Neutrophil (primary cell): ENCODE measurements at regions not wholly inside any gene's neighbourhood (a gene's known extent, or its start where the extent isn't known, plus 50 kb on each side); places are given as distances from the start of the nearest gene placed in this dataset.
"Not testable (repeated sequence)": the region's sequence is repeated elsewhere in the genome, so short reads cannot be mapped to it uniquely, and the experiment has no call there.

Experiments
- H3K27ac ChIP-seq: fragments of 200-600 bp; sonication (generic); 2 replicates; pipeline ENCODE4 v1.5.1; 2016; ENCODE audit warnings: mild to moderate bottlenecking, moderate library complexity
- H3K27me3 ChIP-seq: fragments of 200-600 bp; sonication (generic); 2 replicates; pipeline ENCODE4 v1.6.0; 2016; ENCODE audit warnings: mild to moderate bottlenecking
- H3K36me3 ChIP-seq: fragments of 200-600 bp; sonication (generic); 2 replicates; pipeline ENCODE4 v1.5.1; 2017
- H3K4me1 ChIP-seq, 2 experiments: fragments of 200-600 bp in 1 of 2; sonication (generic) in 1 of 2; 1 replicate in 1 of 2; 2 replicates in 1 of 2; pipeline versions ENCODE4 v1.5.1 to v1.6.1; 2013 to 2016; ENCODE audit warnings: low read depth in 1 of 2, low read length in 1 of 2, mild to moderate bottlenecking in 1 of 2, moderate library complexity in 1 of 2; ENCODE audit not compliant: control insufficient read depth in 1 of 2, insufficient read depth in 1 of 2
- H3K4me3 ChIP-seq, 2 experiments: fragments of 200-600 bp in 1 of 2; sonication (generic) in 1 of 2; 1 replicate in 1 of 2; 2 replicates in 1 of 2; pipeline ENCODE4 v1.5.1; 2013 to 2016; ENCODE audit warnings: low read depth in 1 of 2, low read length in 1 of 2, mild to moderate bottlenecking in 1 of 2, moderate library complexity in 1 of 2
- H3K9me3 ChIP-seq: fragments of 200-600 bp; sonication (generic); 2 replicates; pipeline ENCODE4 v1.5.1; 2016
- TF ChIP-seq, protein P1 (sequence below): fragments of 200-600 bp; sonication (generic); IDR thresholded peaks from 2 replicates; pipeline ENCODE4 v1.5.1; 2016; ENCODE audit warnings: antibody characterized with exemption

DNA sequence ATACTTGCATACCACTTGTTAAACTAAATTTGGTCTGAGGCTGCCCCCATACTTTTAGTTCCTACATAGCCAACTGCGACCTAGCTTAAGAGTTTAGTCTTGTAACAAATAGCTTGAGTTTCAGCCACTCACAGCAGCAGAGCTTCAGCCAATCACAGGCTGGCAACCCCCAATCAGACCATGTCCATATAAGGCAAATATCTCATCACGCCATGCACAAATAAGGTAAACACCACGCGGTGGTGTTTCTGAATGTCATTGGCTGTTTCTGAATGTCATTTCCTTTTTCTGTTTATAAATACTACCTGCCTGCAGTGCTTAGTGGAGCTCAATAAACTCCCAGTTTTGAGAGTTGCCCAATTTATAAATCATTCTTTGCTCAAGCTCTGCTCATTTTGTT, 143.1 kb upstream of the MAD2L1 start:
- Histone ChIP-seq H3K9me3 (no peaks in the 10 kb centered on the region), H3K36me3 (no peaks in the 10 kb centered on the region), H3K4me3 (no peak overlapping the region), H3K27ac (no peak overlapping the region), H3K27me3 (no peaks in the 10 kb centered on the region), H3K4me1 (no peaks in the 10 kb centered on the region)
- TF ChIP-seq, protein P1, sequence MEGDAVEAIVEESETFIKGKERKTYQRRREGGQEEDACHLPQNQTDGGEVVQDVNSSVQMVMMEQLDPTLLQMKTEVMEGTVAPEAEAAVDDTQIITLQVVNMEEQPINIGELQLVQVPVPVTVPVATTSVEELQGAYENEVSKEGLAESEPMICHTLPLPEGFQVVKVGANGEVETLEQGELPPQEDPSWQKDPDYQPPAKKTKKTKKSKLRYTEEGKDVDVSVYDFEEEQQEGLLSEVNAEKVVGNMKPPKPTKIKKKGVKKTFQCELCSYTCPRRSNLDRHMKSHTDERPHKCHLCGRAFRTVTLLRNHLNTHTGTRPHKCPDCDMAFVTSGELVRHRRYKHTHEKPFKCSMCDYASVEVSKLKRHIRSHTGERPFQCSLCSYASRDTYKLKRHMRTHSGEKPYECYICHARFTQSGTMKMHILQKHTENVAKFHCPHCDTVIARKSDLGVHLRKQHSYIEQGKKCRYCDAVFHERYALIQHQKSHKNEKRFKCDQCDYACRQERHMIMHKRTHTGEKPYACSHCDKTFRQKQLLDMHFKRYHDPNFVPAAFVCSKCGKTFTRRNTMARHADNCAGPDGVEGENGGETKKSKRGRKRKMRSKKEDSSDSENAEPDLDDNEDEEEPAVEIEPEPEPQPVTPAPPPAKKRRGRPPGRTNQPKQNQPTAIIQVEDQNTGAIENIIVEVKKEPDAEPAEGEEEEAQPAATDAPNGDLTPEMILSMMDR, result no peak

DNA sequence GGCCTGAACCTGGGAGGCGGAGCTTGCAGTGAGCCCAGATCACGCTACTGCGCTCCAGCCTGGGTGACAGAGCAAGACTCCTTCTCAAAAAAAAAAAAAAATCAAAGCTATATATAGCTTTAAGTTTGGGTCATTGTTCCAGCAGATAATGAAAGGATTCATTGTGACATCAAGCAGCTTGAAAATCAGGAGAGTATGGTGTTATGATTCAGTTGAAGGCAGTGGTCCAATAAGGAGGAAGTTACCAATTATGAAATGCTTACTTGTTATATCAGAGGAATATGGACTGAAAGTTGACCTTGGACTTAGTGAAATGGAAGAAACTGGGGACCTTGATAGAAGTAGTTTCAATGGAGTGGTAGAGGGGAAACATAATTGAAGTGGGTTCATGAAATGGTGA, 140.4 kb upstream of the MAD2L1 start:
- TF ChIP-seq, protein P1, result no peak
- Histone ChIP-seq H3K36me3 (no peaks in the 10 kb centered on the region), H3K4me1 (peaks cover 0 to 3% of the 10 kb centered on the region in 2 experiments), H3K27ac (no peak overlapping the region), H3K4me3 (no peak overlapping the region), H3K9me3 (no peaks in the 10 kb centered on the region), H3K27me3 (no peaks in the 10 kb centered on the region)

DNA sequence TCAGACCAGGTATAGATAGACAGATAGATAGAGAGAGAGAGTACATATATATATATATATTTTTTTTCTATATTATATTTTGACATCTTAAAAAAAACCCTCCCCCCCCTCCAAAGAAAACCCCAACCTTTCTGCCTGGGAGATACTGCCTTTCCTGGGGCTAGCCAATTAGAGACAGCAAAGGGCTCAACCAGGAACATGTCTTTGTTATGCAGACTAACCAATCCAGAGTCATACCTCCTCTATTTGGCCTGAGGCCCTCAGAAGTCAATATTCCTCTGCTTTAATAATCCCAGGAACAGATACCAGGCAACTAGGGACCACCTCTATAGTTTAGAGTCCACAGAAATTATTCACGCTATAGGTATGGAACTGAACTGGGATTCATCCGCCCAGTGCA, 135.6 kb upstream of the MAD2L1 start:
- Histone ChIP-seq H3K4me3 (no peak overlapping the region), H3K4me1 (peaks cover 0 to 3% of the 10 kb centered on the region in 2 experiments), H3K9me3 (no peaks in the 10 kb centered on the region), H3K27ac (no peak overlapping the region), H3K27me3 (no peaks in the 10 kb centered on the region), H3K36me3 (no peaks in the 10 kb centered on the region)
- TF ChIP-seq, protein P1, result no peak

DNA sequence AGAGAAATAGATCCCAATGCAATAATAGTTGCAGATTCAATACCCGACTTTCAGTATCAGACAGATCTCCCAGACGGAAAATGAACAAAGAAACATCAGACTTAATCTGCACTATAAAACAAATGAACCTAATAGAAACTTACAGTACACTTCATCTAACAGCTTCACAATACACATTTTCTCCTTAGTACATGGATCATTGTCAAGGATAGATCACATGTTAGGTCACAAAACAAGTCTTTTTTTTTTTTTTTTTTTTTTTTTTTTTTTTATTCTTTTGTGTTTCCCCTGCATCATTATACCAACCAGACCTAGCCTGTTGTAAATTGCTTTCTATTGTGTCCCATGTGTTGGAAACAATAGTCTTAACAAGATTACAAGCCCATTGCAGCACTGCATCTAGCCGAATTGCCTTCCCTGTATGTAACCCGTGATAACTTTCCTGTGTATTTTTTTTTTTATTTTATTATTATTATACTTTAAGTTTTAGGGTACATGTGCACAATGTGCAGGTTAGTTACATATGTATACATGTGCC, 134.0 kb upstream of the MAD2L1 start:
- H3K36me3 ChIP-seq, H3K9me3 ChIP-seq, H3K4me3 ChIP-seq, H3K27ac ChIP-seq, H3K27me3 ChIP-seq, H3K4me1 ChIP-seq: not testable (repeated sequence)

DNA sequence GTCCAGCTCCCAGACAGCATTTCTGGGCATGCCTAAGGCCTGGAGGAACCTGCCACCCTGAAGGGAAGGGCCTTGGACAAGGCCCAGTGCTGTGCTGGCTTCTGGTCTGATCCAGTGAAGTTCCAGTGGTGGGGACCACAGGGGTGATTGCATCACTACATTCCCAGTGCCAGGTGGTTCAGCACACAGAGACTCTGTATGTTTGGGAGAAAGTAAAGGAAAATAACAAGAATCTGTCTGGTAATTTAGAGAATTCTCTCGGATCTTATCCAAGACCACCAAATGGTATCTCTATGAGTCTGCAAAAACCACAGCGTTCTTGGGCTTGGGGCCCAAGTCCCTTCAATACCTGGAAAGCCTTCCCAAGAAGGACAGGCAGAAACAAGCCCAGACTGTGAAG, 131.8 kb upstream of the MAD2L1 start:
- TF ChIP-seq, protein P1, result no peak
- H3K36me3 ChIP-seq, result no peaks in the 10 kb centered on the region
- no peaks in the 10 kb centered on the region for H3K27me3 ChIP-seq
- no peak overlapping the region for H3K27ac ChIP-seq
- no peaks in the 10 kb centered on the region for H3K9me3 ChIP-seq
- peaks cover 0 to 3% of the 10 kb centered on the region in 2 experiments for H3K4me1 ChIP-seq
- no peak overlapping the region for H3K4me3 ChIP-seq

DNA sequence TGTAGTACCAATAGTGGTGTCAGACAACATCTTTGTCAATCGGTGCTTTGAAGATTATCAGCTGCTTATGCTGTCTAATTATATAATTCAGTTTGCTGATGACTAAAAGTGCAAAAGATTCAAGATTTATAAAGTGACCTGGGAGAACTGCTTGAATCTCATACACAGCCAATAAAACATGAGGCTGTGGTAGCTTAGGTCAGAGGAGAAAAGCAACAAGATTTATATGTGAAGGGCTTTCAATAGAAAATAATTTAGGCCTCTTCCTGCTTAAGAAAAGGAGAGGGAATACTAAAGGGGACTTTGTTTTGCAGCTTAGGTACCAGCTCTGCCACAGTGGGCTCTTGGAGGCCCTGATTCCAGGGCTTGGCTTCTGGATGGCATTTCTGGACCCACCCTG, 111.0 kb upstream of the MAD2L1 start:
- TF ChIP-seq, protein P1, result no peak
- Histone ChIP-seq H3K4me1 (no peaks in the 10 kb centered on the region), H3K27ac (no peak overlapping the region), H3K4me3 (no peak overlapping the region), H3K36me3 (no peaks in the 10 kb centered on the region), H3K9me3 (no peaks in the 10 kb centered on the region), H3K27me3 (no peaks in the 10 kb centered on the region)
